ENCODE measurements at regions not wholly inside any gene's neighbourhood (a gene's known extent, or its start where the extent isn't known, plus 50 kb on each side); places are given as distances from the start of the nearest gene placed in this dataset.

- no peaks in the 10 kb centered on the region for H3K36me3 ChIP-seq
- TF ChIP-seq POLR2A (IDR thresholded peaks at IDR 0.05) (no peak), CTCF (IDR thresholded peaks at IDR 0.05) (no peak)
- ATAC-seq: no peak
- H3K27me3 ChIP-seq: no peaks in the 10 kb centered on the region
- DNase-seq: no peak
- H3K4me1 ChIP-seq: no peaks in the 10 kb centered on the region
- H3K4me3 ChIP-seq: no peak overlapping the region
- no peaks in the 10 kb centered on the region for H3K9me3 ChIP-seq
- WGBS (ENCODE audit: insufficient coverage, low coverage, low lambda C conversion rate, missing lambda C conversion rate): 46% methylated on average over 4 of the region's 4 CpGs
- H3K27ac ChIP-seq: no peak overlapping the region
- intact Hi-C loops (cut with DNase I): no loop called here
Measured at GRCh38 chr7:52791176-52791700, 244.2 kb upstream of the POM121L12 start.

GRCh38 chr7:52786174-52786573 is 249.3 kb upstream of the POM121L12 start:
- intact Hi-C loops (cut with DNase I): no loop called here

GRCh38 chr7:52782348-52782747 is 253.1 kb upstream of the POM121L12 start:
- Histone ChIP-seq H3K4me1 (no peaks in the 10 kb centered on the region), H3K27ac (no peak overlapping the region), H3K4me3 (no peak overlapping the region), H3K27me3 (no peaks in the 10 kb centered on the region), H3K9me3 (no peaks in the 10 kb centered on the region), H3K36me3 (no peaks in the 10 kb centered on the region)
- ATAC-seq (no peak), DNase-seq (no peak)
- intact Hi-C loops (cut with DNase I): no loop called here
- WGBS (ENCODE audit: insufficient coverage, low coverage, low lambda C conversion rate, missing lambda C conversion rate): 56% methylated on average over 5 of the region's 5 CpGs
- no peak for TF ChIP-seq CTCF (IDR thresholded peaks at IDR 0.05)
- TF ChIP-seq POLR2A (IDR thresholded peaks at IDR 0.05): no peak

More at GRCh38 chr7:52786174-52786573, 249.3 kb upstream of the POM121L12 start:
- TF ChIP-seq CTCF (IDR thresholded peaks at IDR 0.05) (no peak), POLR2A (IDR thresholded peaks at IDR 0.05) (no peak)
- ATAC-seq: no peak
- WGBS (ENCODE audit: insufficient coverage, low coverage, low lambda C conversion rate, missing lambda C conversion rate): 48% methylated on average over 3 of the region's 3 CpGs
- DNase-seq: no peak
- Histone ChIP-seq H3K4me1 (no peaks in the 10 kb centered on the region), H3K27me3 (no peaks in the 10 kb centered on the region), H3K9me3 (no peaks in the 10 kb centered on the region), H3K4me3 (no peak overlapping the region), H3K36me3 (no peaks in the 10 kb centered on the region), H3K27ac (no peak overlapping the region)

- intact Hi-C loops (cut with DNase I): no loop called here
- ATAC-seq (no peak), DNase-seq (no peak)
- Histone ChIP-seq H3K36me3 (no peaks in the 10 kb centered on the region), H3K4me1 (no peaks in the 10 kb centered on the region), H3K27me3 (no peaks in the 10 kb centered on the region), H3K27ac (no peak overlapping the region), H3K9me3 (no peaks in the 10 kb centered on the region), H3K4me3 (no peak overlapping the region)
- 48% methylated on average over 4 of the region's 4 CpGs for WGBS (ENCODE audit: insufficient coverage, low coverage, low lambda C conversion rate, missing lambda C conversion rate)
- TF ChIP-seq CTCF (IDR thresholded peaks at IDR 0.05) (no peak), POLR2A (IDR thresholded peaks at IDR 0.05) (no peak)
Measured at GRCh38 chr7:52781250-52781649, 254.2 kb upstream of the POM121L12 start.

- DNase-seq: no peak
- TF ChIP-seq CTCF (IDR thresholded peaks at IDR 0.05): no peak
- no peak for TF ChIP-seq POLR2A (IDR thresholded peaks at IDR 0.05)
- Histone ChIP-seq H3K9me3 (no peaks in the 10 kb centered on the region), H3K4me1 (no peaks in the 10 kb centered on the region), H3K4me3 (no peak overlapping the region), H3K27me3 (no peaks in the 10 kb centered on the region), H3K36me3 (no peaks in the 10 kb centered on the region), H3K27ac (no peak overlapping the region)
- no peak for ATAC-seq
- intact Hi-C loops (cut with DNase I): no loop called here
Measured at GRCh38 chr7:52779004-52779403, 256.4 kb upstream of the POM121L12 start.

Data from right lobe of liver (tissue), 6 donors.